ENCODE measurements at regions not wholly inside any gene's neighbourhood (a gene's known extent, or its start where the extent isn't known, plus 50 kb on each side); places are given as distances from the start of the nearest gene placed in this dataset.

- Histone ChIP-seq H3K4me1 (ENCODE audit: control insufficient read depth, extremely low read depth, insufficient read depth, low read length) (no peaks in the 10 kb centered on the region), H3K4me2 (ENCODE audit: insufficient read depth, low read length) (no peak overlapping the region), H3K9me3 (replicated peaks; ENCODE audit: control insufficient read depth, insufficient read depth, low read length) (no peaks in the 10 kb centered on the region), H3K27ac (ENCODE audit: insufficient read depth, low read depth, low read length) (no peak overlapping the region), H4K20me1 (replicated peaks; ENCODE audit: control insufficient read depth, extremely low read depth, insufficient read depth, low read length) (no peaks in the 10 kb centered on the region), H3K79me2 (ENCODE audit: control insufficient read depth, insufficient read depth, low read length) (no peaks in the 10 kb centered on the region), H3K36me3 (ENCODE audit: control insufficient read depth in 2 of 2, extremely low read depth in 1 of 2, insufficient read depth in 2 of 2, low read length in 2 of 2) (no peaks in the 10 kb centered on the region), H3K9me1 (replicated peaks; ENCODE audit: control insufficient read depth, extremely low read depth, insufficient read depth, low read length) (no peaks in the 10 kb centered on the region), H3K27me3 (ENCODE audit: control insufficient read depth in 2 of 2, insufficient read depth in 2 of 2, low read length in 2 of 2) (no peaks in the 10 kb centered on the region), H3K9ac (replicated peaks; ENCODE audit: extremely low read depth, insufficient read depth, low read length) (no peak overlapping the region), H3K4me3 (replicated peaks in 1 of 3; ENCODE audit: insufficient read depth in 1 of 3, low read depth in 1 of 3, low read length in 3 of 3) (no peak overlapping the region), H2AFZ (ENCODE audit: low read depth, low read length) (no peak overlapping the region)
- no peak for TF ChIP-seq POLR2A (IDR thresholded peaks at IDR 0.05; ENCODE audit: low read depth, low read length)
- TF ChIP-seq CTCF (IDR thresholded peaks at IDR 0.05; ENCODE audit: extremely low read depth in 1 of 2, insufficient read depth in 1 of 2, low read depth in 1 of 2, low read length in 2 of 2), result no peak
- no peak for TF ChIP-seq MYC (IDR thresholded peaks at IDR 0.05; ENCODE audit: low read depth, low read length)
- no peak for TF ChIP-seq POLR2AphosphoS5 (IDR thresholded peaks at IDR 0.05; ENCODE audit: insufficient read depth, low read depth, low read length)
- no peak for TF ChIP-seq FOS (IDR thresholded peaks at IDR 0.05; ENCODE audit: borderline replicate concordance, insufficient read depth, low read length)
- no peak for TF ChIP-seq EZH2 (IDR thresholded peaks at IDR 0.05; ENCODE audit: borderline replicate concordance, low read depth, low read length, severe bottlenecking)
- TF ChIP-seq GATA2 (IDR thresholded peaks at IDR 0.05; ENCODE audit: insufficient read depth, insufficient read length, low read depth, low read length), result no peak
- TF ChIP-seq JUN (IDR thresholded peaks at IDR 0.05; ENCODE audit: borderline replicate concordance, insufficient read depth, insufficient read length, low read depth), result no peak
- TF ChIP-seq, protein P1, sequence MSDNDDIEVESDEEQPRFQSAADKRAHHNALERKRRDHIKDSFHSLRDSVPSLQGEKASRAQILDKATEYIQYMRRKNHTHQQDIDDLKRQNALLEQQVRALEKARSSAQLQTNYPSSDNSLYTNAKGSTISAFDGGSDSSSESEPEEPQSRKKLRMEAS (IDR thresholded peaks at IDR 0.05; ENCODE audit: insufficient read depth, insufficient read length), result no peak
- DNase-seq (ENCODE audit: low read depth, low spot score) (no peak), FAIRE-seq (no peak)
- BruUV-seq (replicated peaks), result no TSS peak
- intact Hi-C loops (cut with micrococcal nuclease) (no loop called here), dilution Hi-C loops (cut with MboI; ENCODE audit: extremely low pct_ligation_motif_present, low sequenced_read_pairs) (no loop called here)
- ChIA-PET CTCF (no interaction called here), POLR2A (no interaction called here)
Measured at GRCh38 chr9:120040896-120041295, 539.1 kb downstream of the CDK5RAP2 start.

All from endothelial cell of umbilical vein (primary cell).